ENCODE measurements at regions not wholly inside any gene's neighbourhood (a gene's known extent, or its start where the extent isn't known, plus 50 kb on each side); places are given as distances from the start of the nearest gene placed in this dataset.

DNA sequence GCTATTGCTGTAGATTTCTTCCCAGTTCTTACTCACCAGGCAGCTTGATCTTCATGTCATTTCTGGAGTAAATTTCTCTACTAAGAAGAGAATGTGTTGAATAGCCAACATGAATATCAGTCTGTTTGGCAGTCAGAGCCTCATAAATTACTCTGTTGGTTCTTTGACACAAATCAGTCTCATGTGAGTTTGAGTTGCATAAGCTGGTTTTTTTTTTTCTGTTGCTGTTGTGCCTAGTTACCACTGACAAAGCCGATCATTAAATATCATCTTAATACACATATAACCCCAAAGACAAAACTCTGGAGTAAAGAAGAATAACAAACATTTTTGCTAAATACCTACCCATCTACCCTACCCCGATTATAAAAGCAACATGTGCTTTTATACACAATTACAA is 240.5 kb upstream of the KCNJ16 start:
- H3K27ac Mint-ChIP-seq: no peak overlapping the region
- H3K4me1 Mint-ChIP-seq: no peaks in the 10 kb centered on the region
- no peaks in the 10 kb centered on the region for H3K36me3 Mint-ChIP-seq
- CTCF ChIA-PET (ENCODE audit: partially characterized antibody): no interaction called here
- peaks cover 0 to 17% (median 2%) of the 10 kb centered on the region in 8 donors for H3K9me3 Mint-ChIP-seq
- Histone ChIP-seq H3K27me3 (ENCODE audit: insufficient read depth, low read length) (no peaks in the 10 kb centered on the region), H3K36me3 (ENCODE audit: insufficient read depth, low read length) (no peaks in the 10 kb centered on the region), H3K4me1 (ENCODE audit: insufficient read depth, low read length) (no peaks in the 10 kb centered on the region), H3K27ac (ENCODE audit: low read depth, low read length) (no peak overlapping the region), H3K4me3 (ENCODE audit: low read length in 2 of 2) (no peak overlapping the region), H3K9me3 (ENCODE audit: control insufficient read depth in 1 of 2, low read length in 2 of 2) (no peaks in the 10 kb centered on the region)
- H3K27me3 Mint-ChIP-seq: no peaks in the 10 kb centered on the region
- intact Hi-C loops (cut with micrococcal nuclease): no loop called here
- POLR2A ChIA-PET (ENCODE audit: partially characterized antibody): no interaction called here
- no peak for DNase-seq
- H3K4me3 Mint-ChIP-seq: no peak overlapping the region

DNA sequence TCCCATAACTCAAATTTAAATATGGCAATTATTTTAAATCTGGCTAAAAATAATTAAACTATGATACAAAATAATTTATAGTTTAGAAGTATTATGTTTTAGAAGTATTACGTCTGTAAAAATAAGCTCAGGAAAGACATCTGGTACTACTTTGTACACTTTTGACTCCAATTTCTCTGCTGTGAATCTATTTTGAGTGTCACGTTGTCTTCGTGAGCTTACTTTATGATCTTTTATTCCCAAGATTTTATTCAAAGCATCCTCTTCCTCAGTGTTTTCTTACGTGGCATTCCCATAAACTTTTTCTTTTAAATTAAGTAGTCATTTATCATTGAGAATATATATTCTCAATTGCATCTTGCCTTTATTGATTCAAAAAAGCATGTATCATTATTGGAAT is 223.3 kb upstream of the KCNJ16 start:
- ChIA-PET POLR2A (ENCODE audit: partially characterized antibody) (no interaction called here), CTCF (ENCODE audit: partially characterized antibody) (no interaction called here)
- no peaks in the 10 kb centered on the region for H3K36me3 ChIP-seq (ENCODE audit: insufficient read depth, low read length)
- Mint-ChIP-seq H3K4me1 (no peaks in the 10 kb centered on the region), H3K9me3 (peaks cover 0 to 10% (median 6%) of the 10 kb centered on the region in 8 donors), H3K27ac (no peak overlapping the region), H3K36me3 (no peaks in the 10 kb centered on the region), H3K27me3 (no peaks in the 10 kb centered on the region), H3K4me3 (no peak overlapping the region)
- no peaks in the 10 kb centered on the region for H3K9me3 ChIP-seq (ENCODE audit: control insufficient read depth in 1 of 2, low read length in 2 of 2)
- no peak for DNase-seq
- no peaks in the 10 kb centered on the region for H3K27me3 ChIP-seq (ENCODE audit: insufficient read depth, low read length)
- H3K27ac ChIP-seq (ENCODE audit: low read depth, low read length): no peak overlapping the region
- intact Hi-C loops (cut with micrococcal nuclease): no loop called here
- H3K4me1 ChIP-seq (ENCODE audit: insufficient read depth, low read length): no peaks in the 10 kb centered on the region
- H3K4me3 ChIP-seq (ENCODE audit: low read length in 2 of 2): no peak overlapping the region

DNA sequence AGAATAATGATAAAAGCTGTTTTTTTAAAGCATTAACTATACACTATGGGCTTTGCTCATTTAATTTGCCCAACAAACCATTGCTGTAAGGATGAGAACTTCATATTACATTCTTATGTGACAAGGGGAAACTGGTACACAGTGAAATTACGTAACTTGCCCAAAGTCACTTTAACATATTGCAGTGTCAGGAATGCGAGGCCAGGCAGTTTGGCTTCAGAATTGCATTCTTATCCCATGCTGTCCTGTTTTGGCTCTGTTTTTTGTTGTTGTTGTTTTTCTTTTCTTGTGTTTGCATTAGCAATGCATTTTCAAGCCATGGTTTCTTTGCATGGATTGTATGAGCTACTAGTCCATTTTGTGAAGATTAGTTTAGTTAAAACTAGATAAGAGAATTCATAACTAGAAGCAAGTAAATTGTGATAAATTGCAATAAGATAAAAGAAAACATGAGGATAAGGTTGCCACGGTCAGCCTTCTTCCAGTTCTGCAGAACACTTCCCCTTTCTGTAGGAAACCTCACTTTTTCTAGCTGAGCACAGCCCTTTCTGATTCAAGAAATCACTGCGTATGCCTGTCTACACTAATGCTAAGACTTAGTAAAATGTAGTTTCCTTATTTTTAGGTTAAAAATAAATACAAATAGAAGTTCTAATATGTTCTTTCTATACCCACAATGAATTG is 221.3 kb upstream of the KCNJ16 start:
- H3K4me3 Mint-ChIP-seq: no peak overlapping the region
- H3K36me3 Mint-ChIP-seq: peaks cover 0 to 3% of the 10 kb centered on the region in 2 donors
- H3K4me1 Mint-ChIP-seq: no peaks in the 10 kb centered on the region
- no peaks in the 10 kb centered on the region for H3K27me3 ChIP-seq (ENCODE audit: insufficient read depth, low read length)
- no peak for DNase-seq
- no peaks in the 10 kb centered on the region for H3K27me3 Mint-ChIP-seq
- peaks cover 2 to 18% (median 9%) of the 10 kb centered on the region in 8 donors for H3K9me3 Mint-ChIP-seq
- ChIA-PET POLR2A (ENCODE audit: partially characterized antibody) (no interaction called here), CTCF (ENCODE audit: partially characterized antibody) (interaction anchor here (0.5 to 0.9 kb wide), 2 partner anchors 12 to 458 kb away, joined by 3 read pairs; no protein-coding TSS in a partner anchor)
- H3K27ac Mint-ChIP-seq: no peak overlapping the region
- intact Hi-C loops (cut with micrococcal nuclease): no loop called here
- H3K9me3 ChIP-seq (ENCODE audit: control insufficient read depth in 1 of 2, low read length in 2 of 2): no peaks in the 10 kb centered on the region
- H3K4me1 ChIP-seq (ENCODE audit: insufficient read depth, low read length): no peaks in the 10 kb centered on the region
- H3K27ac ChIP-seq (ENCODE audit: low read depth, low read length): no peak overlapping the region
- no peaks in the 10 kb centered on the region for H3K36me3 ChIP-seq (ENCODE audit: insufficient read depth, low read length)
- no peak overlapping the region for H3K4me3 ChIP-seq (ENCODE audit: low read length in 2 of 2)

DNA sequence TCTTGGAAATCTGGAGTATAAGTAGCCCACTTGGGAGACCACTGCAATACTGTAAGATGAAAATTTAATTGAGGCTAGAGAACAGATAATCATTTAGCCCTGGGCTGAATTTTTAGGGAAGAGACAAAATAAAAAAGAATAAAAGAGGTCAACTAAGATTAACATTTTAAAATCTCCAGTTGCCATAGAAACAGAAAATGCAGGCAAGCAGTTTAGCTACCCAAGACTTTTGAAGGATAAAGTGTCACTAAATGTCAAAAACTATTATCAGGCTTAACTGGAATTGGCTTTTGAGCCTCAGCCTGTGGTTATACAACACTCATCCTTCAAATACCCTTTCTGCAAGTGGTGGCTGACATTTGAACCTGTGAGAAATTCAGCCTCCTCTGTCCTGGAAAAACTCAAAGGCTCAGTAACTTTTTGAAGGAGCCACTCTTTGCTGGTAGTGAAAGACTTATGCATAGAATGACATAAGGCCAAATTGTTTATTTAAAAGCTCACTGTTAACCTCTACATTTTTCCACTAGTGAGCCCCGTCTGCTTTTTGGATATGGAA is 220.7 kb upstream of the KCNJ16 start:
- POLR2A ChIA-PET (ENCODE audit: partially characterized antibody): no interaction called here
- Histone ChIP-seq H3K9me3 (ENCODE audit: control insufficient read depth in 1 of 2, low read length in 2 of 2) (no peaks in the 10 kb centered on the region), H3K27me3 (ENCODE audit: insufficient read depth, low read length) (no peaks in the 10 kb centered on the region), H3K36me3 (ENCODE audit: insufficient read depth, low read length) (no peaks in the 10 kb centered on the region), H3K27ac (ENCODE audit: low read depth, low read length) (no peak overlapping the region), H3K4me1 (ENCODE audit: insufficient read depth, low read length) (no peaks in the 10 kb centered on the region), H3K4me3 (ENCODE audit: low read length in 2 of 2) (no peak overlapping the region)
- DNase-seq: no peak
- Mint-ChIP-seq H3K27me3 (no peaks in the 10 kb centered on the region), H3K36me3 (peaks cover 0 to 3% of the 10 kb centered on the region in 2 donors), H3K4me3 (no peak overlapping the region), H3K27ac (no peak overlapping the region), H3K4me1 (no peaks in the 10 kb centered on the region), H3K9me3 (peaks cover 2 to 23% (median 13%) of the 10 kb centered on the region in 8 donors)
- intact Hi-C loops (cut with micrococcal nuclease): no loop called here
- CTCF ChIA-PET (ENCODE audit: partially characterized antibody): interaction anchor here (0.9 kb wide), 1 partner anchor 12 kb away, joined by 3 read pairs; no protein-coding TSS in a partner anchor

DNA sequence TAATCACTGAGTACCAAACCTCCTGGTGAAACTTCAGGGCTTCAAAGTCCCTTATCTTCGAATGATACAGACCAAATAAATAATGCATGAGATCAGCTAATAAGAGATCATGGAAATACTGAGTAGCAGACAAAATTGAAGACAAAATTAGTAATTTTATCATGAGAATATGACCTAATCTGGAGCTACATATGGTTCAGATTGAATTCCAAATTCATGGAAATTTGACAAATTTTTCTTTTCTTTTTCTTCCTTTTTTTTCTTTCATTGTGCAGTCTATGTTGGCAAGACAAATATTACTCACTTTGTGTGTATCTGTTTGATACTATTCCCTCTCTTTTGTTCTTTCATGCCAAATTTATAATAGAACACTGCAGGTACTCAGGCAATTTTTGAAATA is 218.1 kb upstream of the KCNJ16 start:
- H3K36me3 ChIP-seq (ENCODE audit: insufficient read depth, low read length): no peaks in the 10 kb centered on the region
- no peak overlapping the region for H3K4me3 ChIP-seq (ENCODE audit: low read length in 2 of 2)
- no peak for DNase-seq
- H3K4me1 Mint-ChIP-seq: no peaks in the 10 kb centered on the region
- no peaks in the 10 kb centered on the region for H3K4me1 ChIP-seq (ENCODE audit: insufficient read depth, low read length)
- no peak overlapping the region for H3K4me3 Mint-ChIP-seq
- no peaks in the 10 kb centered on the region for H3K27me3 ChIP-seq (ENCODE audit: insufficient read depth, low read length)
- peaks cover 2 to 25% (median 19%) of the 10 kb centered on the region in 8 donors for H3K9me3 Mint-ChIP-seq
- no peaks in the 10 kb centered on the region for H3K9me3 ChIP-seq (ENCODE audit: control insufficient read depth in 1 of 2, low read length in 2 of 2)
- POLR2A ChIA-PET (ENCODE audit: partially characterized antibody): no interaction called here
- H3K27ac Mint-ChIP-seq: no peak overlapping the region
- CTCF ChIA-PET (ENCODE audit: partially characterized antibody): no interaction called here
- no peak overlapping the region for H3K27ac ChIP-seq (ENCODE audit: low read depth, low read length)
- H3K27me3 Mint-ChIP-seq: no peaks in the 10 kb centered on the region
- peaks cover 0 to 3% of the 10 kb centered on the region in 2 donors for H3K36me3 Mint-ChIP-seq
- intact Hi-C loops (cut with micrococcal nuclease): no loop called here

DNA sequence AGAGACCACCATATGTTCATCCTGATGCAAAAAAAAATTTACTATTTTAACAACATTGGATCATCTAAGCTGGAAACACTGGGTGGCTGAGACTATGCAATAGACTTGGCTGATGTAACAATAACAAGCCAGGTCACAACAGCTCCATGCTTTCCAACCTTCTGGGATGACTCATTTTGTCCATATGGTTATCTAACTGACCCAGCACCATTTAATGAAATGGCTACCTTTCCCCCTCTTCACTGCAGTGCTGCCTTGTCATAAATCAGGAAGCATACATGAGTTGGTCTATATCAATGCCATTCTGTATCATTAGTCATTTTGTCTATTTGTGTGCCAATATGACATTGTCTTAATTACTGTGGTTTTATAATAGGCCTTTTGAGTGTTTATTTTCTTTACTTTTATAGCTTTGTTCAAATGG is 217.6 kb upstream of the KCNJ16 start:
- Mint-ChIP-seq H3K9me3 (peaks cover 2 to 25% (median 19%) of the 10 kb centered on the region in 8 donors), H3K4me3 (no peak overlapping the region)
- no peaks in the 10 kb centered on the region for H3K4me1 ChIP-seq (ENCODE audit: insufficient read depth, low read length)

DNA sequence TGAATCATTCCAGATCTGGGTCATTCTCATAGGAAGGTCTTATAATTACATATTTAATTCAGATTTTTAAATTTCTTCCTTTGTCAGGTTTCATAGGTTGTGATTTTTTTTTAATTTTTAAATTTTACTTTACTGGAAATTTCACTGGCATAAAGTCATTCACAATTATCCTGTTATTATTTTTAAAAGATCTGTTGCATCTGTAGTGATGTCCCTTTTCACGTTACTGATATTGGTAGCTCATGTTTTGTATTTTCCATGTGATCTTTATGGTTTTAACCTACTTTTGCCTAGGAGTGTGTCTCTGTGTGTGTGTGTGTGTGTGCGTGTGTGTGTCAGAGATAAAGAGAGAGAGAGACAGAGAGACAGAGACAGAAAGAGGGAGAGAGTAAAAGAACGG is 216.6 kb upstream of the KCNJ16 start:
- H3K36me3 ChIP-seq (ENCODE audit: insufficient read depth, low read length): no peaks in the 10 kb centered on the region
- no peak overlapping the region for H3K27ac Mint-ChIP-seq
- H3K36me3 Mint-ChIP-seq: peaks cover 0 to 3% of the 10 kb centered on the region in 2 donors
- no peak for DNase-seq
- POLR2A ChIA-PET (ENCODE audit: partially characterized antibody): no interaction called here
- H3K9me3 Mint-ChIP-seq: peaks cover 2 to 25% (median 19%) of the 10 kb centered on the region in 8 donors
- H3K9me3 ChIP-seq (ENCODE audit: control insufficient read depth in 1 of 2, low read length in 2 of 2): no peaks in the 10 kb centered on the region
- H3K27me3 Mint-ChIP-seq: no peaks in the 10 kb centered on the region
- intact Hi-C loops (cut with micrococcal nuclease): no loop called here
- CTCF ChIA-PET (ENCODE audit: partially characterized antibody): no interaction called here
- no peaks in the 10 kb centered on the region for H3K27me3 ChIP-seq (ENCODE audit: insufficient read depth, low read length)
- H3K4me1 ChIP-seq (ENCODE audit: insufficient read depth, low read length): no peaks in the 10 kb centered on the region
- H3K27ac ChIP-seq (ENCODE audit: low read depth, low read length): no peak overlapping the region
- no peak overlapping the region for H3K4me3 ChIP-seq (ENCODE audit: low read length in 2 of 2)
- no peak overlapping the region for H3K4me3 Mint-ChIP-seq
- no peaks in the 10 kb centered on the region for H3K4me1 Mint-ChIP-seq

More for the DNA sequence above, 217.6 kb upstream of the KCNJ16 start:
- Mint-ChIP-seq H3K27ac (no peak overlapping the region), H3K36me3 (peaks cover 0 to 3% of the 10 kb centered on the region in 2 donors), H3K27me3 (no peaks in the 10 kb centered on the region), H3K4me1 (no peaks in the 10 kb centered on the region)
- H3K27me3 ChIP-seq (ENCODE audit: insufficient read depth, low read length): no peaks in the 10 kb centered on the region
- intact Hi-C loops (cut with micrococcal nuclease): no loop called here
- no peak overlapping the region for H3K27ac ChIP-seq (ENCODE audit: low read depth, low read length)
- CTCF ChIA-PET (ENCODE audit: partially characterized antibody): no interaction called here
- POLR2A ChIA-PET (ENCODE audit: partially characterized antibody): no interaction called here
- no peaks in the 10 kb centered on the region for H3K36me3 ChIP-seq (ENCODE audit: insufficient read depth, low read length)
- no peak overlapping the region for H3K4me3 ChIP-seq (ENCODE audit: low read length in 2 of 2)
- DNase-seq: no peak
- H3K9me3 ChIP-seq (ENCODE audit: control insufficient read depth in 1 of 2, low read length in 2 of 2): no peaks in the 10 kb centered on the region
